Epidermal melanocyte (primary cell): ENCODE measurements at regions not wholly inside any gene's neighbourhood (a gene's known extent, or its start where the extent isn't known, plus 50 kb on each side); places are given as distances from the start of the nearest gene placed in this dataset.
"Not testable (repeated sequence)": the region's sequence is repeated elsewhere in the genome, so short reads cannot be mapped to it uniquely, and the experiment has no call there.

ENCODE experiments used
- DNase-seq: peaks from one replicate; pipeline ENCODE4 v3.0.0; 2011; ENCODE audit warnings: low spot score; ENCODE audit not compliant: insufficient read length

- DNase-seq: not testable (repeated sequence)
Measured at GRCh38 chr16:22651111-22651817, 140.6 kb downstream of the NPIPB5 start.

GRCh38 chr16:22652463-22652845, 141.8 kb downstream of the NPIPB5 start:
- no peak for DNase-seq

- DNase-seq: no peak
Measured at GRCh38 chr16:22653876-22654275, 143.2 kb downstream of the NPIPB5 start.

GRCh38 chr16:22656573-22656972, 145.9 kb downstream of the NPIPB5 start:
- not testable (repeated sequence) for DNase-seq

- no peak for DNase-seq
Measured at GRCh38 chr16:22659933-22660332, 149.2 kb downstream of the NPIPB5 start.

GRCh38 chr16:22660441-22661160, 149.9 kb downstream of the NPIPB5 start:
- DNase-seq: no peak

GRCh38 chr16:22661161-22661647, 150.5 kb downstream of the NPIPB5 start:
- DNase-seq: no peak

- DNase-seq: not testable (repeated sequence)
Measured at GRCh38 chr16:22662958-22663357, 151.0 kb upstream of the HS3ST2 start.

- DNase-seq: no peak
Measured at GRCh38 chr16:22663389-22664064, 150.4 kb upstream of the HS3ST2 start.

- no peak for DNase-seq
Measured at GRCh38 chr16:22664132-22664531, 149.8 kb upstream of the HS3ST2 start.

- DNase-seq: no peak
Measured at GRCh38 chr16:22664561-22664997, 149.4 kb upstream of the HS3ST2 start.

GRCh38 chr16:22665048-22665797, 148.7 kb upstream of the HS3ST2 start:
- no peak for DNase-seq

GRCh38 chr16:22665803-22666202, 148.2 kb upstream of the HS3ST2 start:
- DNase-seq: no peak

GRCh38 chr16:22668318-22668717, 145.6 kb upstream of the HS3ST2 start:
- DNase-seq: no peak

GRCh38 chr16:22670044-22670536, 143.9 kb upstream of the HS3ST2 start:
- DNase-seq: no peak

GRCh38 chr16:22670551-22671041, 143.4 kb upstream of the HS3ST2 start:
- DNase-seq: peak; percentile 76

- DNase-seq: no peak
Measured at GRCh38 chr16:22671301-22672076, 142.5 kb upstream of the HS3ST2 start.

GRCh38 chr16:22672830-22673210, 141.1 kb upstream of the HS3ST2 start:
- no peak for DNase-seq

GRCh38 chr16:22673421-22673831, 140.5 kb upstream of the HS3ST2 start:
- DNase-seq: no peak

GRCh38 chr16:22674832-22675191, 139.2 kb upstream of the HS3ST2 start:
- no peak for DNase-seq
